Immature natural killer cell (primary cell): ENCODE measurements at regions not wholly inside any gene's neighbourhood (a gene's known extent, or its start where the extent isn't known, plus 50 kb on each side); places are given as distances from the start of the nearest gene placed in this dataset.
A peak's percentile ranks its signal among the peaks of the same experiment; 100 is the strongest.
"Not testable (repeated sequence)": the region's sequence is repeated elsewhere in the genome, so short reads cannot be mapped to it uniquely, and the experiment has no call there.

Experiments
- DNase-seq, 3 donors: peaks; one replicate each; pipeline ENCODE4 v3.0.0; 2022; ENCODE audit warnings: mixed read lengths in 1 of 3
- H3K27ac Mint-ChIP-seq, 6 donors: one replicate each; pipeline ENCODE4 v1.8.0; 2020; ENCODE audit warnings: mixed read lengths in 6 of 6, mild to moderate bottlenecking in 5 of 6, inconsistent platforms in 4 of 6, moderate library complexity in 3 of 6
- H3K27me3 Mint-ChIP-seq, 3 donors: one replicate each; pipeline ENCODE4 v1.8.0; 2020 to 2021; ENCODE audit warnings: low read depth in 3 of 3, mild to moderate bottlenecking in 3 of 3, mixed read lengths in 3 of 3, moderate library complexity in 3 of 3, inconsistent platforms in 1 of 3
- H3K36me3 Mint-ChIP-seq, 3 donors: one replicate each; pipeline ENCODE4 v1.8.0; 2020; ENCODE audit warnings: mixed read lengths in 3 of 3, inconsistent platforms in 2 of 3, mild to moderate bottlenecking in 2 of 3
- H3K4me1 Mint-ChIP-seq, 2 donors: one replicate each; pipeline ENCODE4 v1.8.0; 2020; ENCODE audit warnings: inconsistent platforms in 2 of 2, mild to moderate bottlenecking in 2 of 2, mixed read lengths in 2 of 2, moderate library complexity in 1 of 2
- H3K4me3 Mint-ChIP-seq, 5 donors: one replicate each; pipeline ENCODE4 v1.8.0; 2020; ENCODE audit warnings: mild to moderate bottlenecking in 5 of 5, mixed read lengths in 5 of 5, inconsistent platforms in 3 of 5, moderate library complexity in 3 of 5
- H3K9me3 Mint-ChIP-seq, 6 donors: one replicate each; pipeline ENCODE4 v1.8.0; 2020; ENCODE audit warnings: mild to moderate bottlenecking in 6 of 6, mixed read lengths in 6 of 6, inconsistent platforms in 4 of 6, moderate library complexity in 3 of 6

- Mint-ChIP-seq H3K27me3 (no peaks in the 10 kb centered on the region), H3K4me1 (peaks cover 10 to 28% of the 10 kb centered on the region in 2 donors), H3K4me3 (peak overlapping the region; percentile 64 to 79 (median 69))
These were observed 117.2 kb upstream of the ESR1 start for GRCh38 chr6:151690303-151690702.

DNA sequence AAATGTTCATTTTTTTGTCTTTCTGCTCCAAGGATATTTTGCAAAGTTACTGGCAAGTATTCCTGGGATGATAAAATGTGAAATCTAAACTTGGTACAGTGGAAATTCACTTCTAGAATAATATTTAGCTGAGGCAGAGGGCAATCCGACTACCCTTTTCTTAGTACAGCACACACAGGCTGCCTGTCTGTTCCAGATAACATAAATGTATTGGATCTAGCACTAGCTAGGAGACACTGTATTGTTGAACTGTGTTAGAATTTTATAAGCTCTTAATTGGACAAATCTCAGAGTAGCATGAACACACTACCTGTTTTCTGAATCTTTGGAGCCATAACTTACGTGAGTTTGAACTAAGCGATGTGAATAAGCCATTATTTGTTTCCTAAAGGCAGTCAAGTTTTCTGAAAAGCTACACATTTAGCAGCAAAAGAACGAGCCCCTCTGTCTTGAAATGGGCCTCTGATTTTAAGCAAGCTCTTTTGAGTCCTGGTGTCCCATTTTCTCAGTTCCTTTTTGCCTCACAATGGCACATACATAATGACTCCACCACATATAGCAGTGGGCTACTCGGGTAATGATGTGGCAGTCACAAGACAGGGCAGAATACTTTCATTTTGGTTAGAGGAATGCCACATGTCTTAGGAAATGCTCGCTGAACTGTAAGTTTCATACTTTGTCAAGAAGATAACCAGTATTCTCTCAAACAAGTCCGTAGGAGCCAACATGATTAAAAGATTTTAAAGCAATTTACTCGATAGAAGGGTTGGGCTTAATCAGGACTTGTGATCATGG, 116.5 kb upstream of the ESR1 start:
- H3K4me3 Mint-ChIP-seq = peak overlapping the region; percentile 64 to 79 (median 69)
- H3K27me3 Mint-ChIP-seq = no peaks in the 10 kb centered on the region
- peak overlapping the region; percentile 28 to 80 (median 42) for H3K27ac Mint-ChIP-seq
- no peaks in the 10 kb centered on the region for H3K36me3 Mint-ChIP-seq
- peaks cover 10 to 28% of the 10 kb centered on the region in 2 donors for H3K4me1 Mint-ChIP-seq
- peak; percentile 17 to 33 (median 32) for DNase-seq
- no peaks in the 10 kb centered on the region for H3K9me3 Mint-ChIP-seq

More at GRCh38 chr6:151690303-151690702, 117.2 kb upstream of the ESR1 start:
- H3K36me3 Mint-ChIP-seq = no peaks in the 10 kb centered on the region
- H3K27ac Mint-ChIP-seq = peak overlapping the region in 4 of 6 donors; percentile 6 to 68 (median 36)
- peak in 2 of 3 donors; percentile 5 to 12 for DNase-seq
- H3K9me3 Mint-ChIP-seq = no peaks in the 10 kb centered on the region

DNA sequence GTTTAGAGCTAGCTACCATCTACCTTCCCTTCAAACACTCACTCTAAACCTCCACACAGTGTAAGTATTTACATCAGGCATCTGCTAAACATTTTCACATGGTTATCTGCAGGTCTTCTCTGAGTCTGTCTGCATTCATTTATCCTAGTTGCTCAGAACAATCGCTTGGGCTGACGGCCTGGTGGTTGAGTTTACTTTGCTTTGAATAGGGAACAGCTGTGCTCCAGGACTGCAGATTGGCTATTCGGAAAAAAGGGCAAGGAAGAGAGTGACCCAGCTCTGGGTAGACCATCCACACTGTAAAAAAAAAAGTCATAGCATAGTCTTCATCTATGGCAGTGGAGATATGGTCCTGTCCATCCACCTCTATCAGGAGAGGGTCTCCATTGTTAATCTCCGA, 115.3 kb upstream of the ESR1 start:
- Mint-ChIP-seq H3K4me1 (peaks cover 10 to 28% of the 10 kb centered on the region in 2 donors), H3K36me3 (no peaks in the 10 kb centered on the region), H3K4me3 (peak overlapping the region in 2 of 5 donors; percentile 7 to 42), H3K27me3 (peaks cover 0 to 1% (median 0%) of the 10 kb centered on the region in 3 donors), H3K27ac (peak overlapping the region in 1 of 6 donors; percentile 19), H3K9me3 (no peaks in the 10 kb centered on the region)
- DNase-seq = no peak

- Mint-ChIP-seq H3K4me1 (peaks cover 10 to 28% of the 10 kb centered on the region in 2 donors), H3K27ac (no peak overlapping the region), H3K4me3 (no peak overlapping the region), H3K9me3 (no peaks in the 10 kb centered on the region), H3K27me3 (peaks cover 0 to 1% (median under 1%) of the 10 kb centered on the region in 3 donors), H3K36me3 (no peaks in the 10 kb centered on the region)
- no peak for DNase-seq
These were observed 114.1 kb upstream of the ESR1 start for GRCh38 chr6:151693366-151693765.

GRCh38 chr6:151695156-151695555, 112.3 kb upstream of the ESR1 start:
- Mint-ChIP-seq H3K9me3 (no peaks in the 10 kb centered on the region), H3K27me3 (peaks cover 0 to 2% (median 1%) of the 10 kb centered on the region in 3 donors), H3K4me3 (no peak overlapping the region), H3K36me3 (no peaks in the 10 kb centered on the region), H3K27ac (no peak overlapping the region), H3K4me1 (peaks cover 8 to 20% of the 10 kb centered on the region in 2 donors)
- no peak for DNase-seq

DNA sequence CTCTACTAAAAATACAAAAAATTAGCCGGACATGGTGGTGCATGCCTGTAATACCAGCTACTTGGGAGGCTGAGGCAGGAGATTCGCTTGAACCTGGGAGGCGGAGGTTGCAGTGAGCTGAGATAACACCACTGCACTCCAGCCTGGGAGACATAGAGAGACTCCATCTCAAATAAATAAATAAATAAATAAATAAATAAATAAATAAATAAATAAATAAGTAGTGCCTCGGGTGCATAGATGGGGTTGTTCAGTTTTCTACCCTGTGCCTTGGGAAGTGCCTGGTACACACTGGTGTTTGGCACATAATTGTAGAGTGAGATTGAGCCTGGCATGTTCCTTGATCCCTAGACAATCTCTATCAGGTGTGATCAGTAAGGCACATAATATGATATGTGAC, 111.2 kb upstream of the ESR1 start:
- not testable (repeated sequence) for H3K36me3 Mint-ChIP-seq, H3K27ac Mint-ChIP-seq, H3K27me3 Mint-ChIP-seq, H3K4me3 Mint-ChIP-seq, H3K9me3 Mint-ChIP-seq, DNase-seq, H3K4me1 Mint-ChIP-seq

DNA sequence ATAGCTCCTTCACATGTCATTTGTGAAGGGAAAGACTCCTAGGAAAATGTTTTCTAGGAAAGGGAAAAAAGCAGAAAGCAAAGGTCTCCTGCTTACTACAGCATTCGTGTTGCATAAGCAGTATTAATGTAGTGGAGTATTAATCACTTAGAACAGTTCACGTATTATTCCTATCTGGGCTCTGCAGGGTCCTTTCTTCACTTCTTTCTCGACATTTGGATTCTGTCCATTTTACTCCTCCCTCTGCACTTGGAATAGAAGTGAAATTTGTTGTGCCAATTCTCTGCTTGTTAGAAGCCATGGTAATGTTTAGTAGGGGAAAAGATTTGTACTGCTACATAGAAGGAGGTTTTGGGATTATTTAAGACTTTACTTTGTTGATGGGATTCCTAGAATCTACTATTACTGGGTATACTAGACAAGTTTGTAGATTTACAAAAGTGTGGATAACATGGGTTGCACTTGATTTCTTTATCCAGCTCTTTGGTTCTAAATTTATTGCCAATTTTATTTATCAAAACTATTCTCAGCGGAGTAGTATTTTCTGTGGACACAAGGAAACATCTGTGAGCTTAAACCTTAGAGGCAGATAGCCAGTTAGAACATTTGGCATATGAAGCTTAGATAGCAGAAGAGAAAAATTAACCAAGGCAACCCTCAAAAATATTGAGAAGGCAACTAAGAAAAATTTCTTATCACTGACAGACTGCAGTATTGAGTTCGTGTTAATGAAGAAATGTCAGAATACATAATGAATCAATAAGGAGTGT, 108.4 kb upstream of the ESR1 start:
- H3K36me3 Mint-ChIP-seq = no peaks in the 10 kb centered on the region
- no peaks in the 10 kb centered on the region for H3K9me3 Mint-ChIP-seq
- H3K27me3 Mint-ChIP-seq = peaks cover 0 to 3% (median 2%) of the 10 kb centered on the region in 3 donors
- H3K4me3 Mint-ChIP-seq = no peak overlapping the region
- no peak for DNase-seq
- H3K27ac Mint-ChIP-seq = no peak overlapping the region
- H3K4me1 Mint-ChIP-seq = peaks cover 0 to 7% of the 10 kb centered on the region in 2 donors

GRCh38 chr6:151699719-151700118, 107.8 kb upstream of the ESR1 start:
- Mint-ChIP-seq H3K27me3 (peaks cover 0 to 3% (median 2%) of the 10 kb centered on the region in 3 donors), H3K9me3 (no peaks in the 10 kb centered on the region), H3K4me3 (no peak overlapping the region), H3K4me1 (peaks cover 0 to 7% of the 10 kb centered on the region in 2 donors), H3K36me3 (no peaks in the 10 kb centered on the region), H3K27ac (no peak overlapping the region)
- no peak for DNase-seq

GRCh38 chr6:151701911-151702562, 105.4 kb upstream of the ESR1 start:
- Mint-ChIP-seq H3K27me3 (peaks cover 0 to 2% (median 1%) of the 10 kb centered on the region in 3 donors), H3K4me3 (no peak overlapping the region), H3K4me1 (peaks cover 0 to 7% of the 10 kb centered on the region in 2 donors), H3K27ac (no peak overlapping the region), H3K36me3 (no peaks in the 10 kb centered on the region), H3K9me3 (no peaks in the 10 kb centered on the region)
- no peak for DNase-seq

- H3K9me3 Mint-ChIP-seq = no peaks in the 10 kb centered on the region
- no peak overlapping the region for H3K4me3 Mint-ChIP-seq
- H3K4me1 Mint-ChIP-seq = peaks cover 0 to 7% of the 10 kb centered on the region in 2 donors
- no peak overlapping the region for H3K27ac Mint-ChIP-seq
- DNase-seq = no peak
- peaks cover 0 to 2% (median 1%) of the 10 kb centered on the region in 3 donors for H3K27me3 Mint-ChIP-seq
- no peaks in the 10 kb centered on the region for H3K36me3 Mint-ChIP-seq
These were observed 104.4 kb upstream of the ESR1 start for GRCh38 chr6:151702851-151703658.

GRCh38 chr6:151704383-151704782, 103.1 kb upstream of the ESR1 start:
- Mint-ChIP-seq H3K27me3 (peaks cover 0 to 1% (median 0%) of the 10 kb centered on the region in 3 donors), H3K9me3 (no peaks in the 10 kb centered on the region), H3K4me1 (peaks cover 0 to 7% of the 10 kb centered on the region in 2 donors), H3K36me3 (no peaks in the 10 kb centered on the region), H3K4me3 (no peak overlapping the region), H3K27ac (no peak overlapping the region)
- DNase-seq = no peak

DNA sequence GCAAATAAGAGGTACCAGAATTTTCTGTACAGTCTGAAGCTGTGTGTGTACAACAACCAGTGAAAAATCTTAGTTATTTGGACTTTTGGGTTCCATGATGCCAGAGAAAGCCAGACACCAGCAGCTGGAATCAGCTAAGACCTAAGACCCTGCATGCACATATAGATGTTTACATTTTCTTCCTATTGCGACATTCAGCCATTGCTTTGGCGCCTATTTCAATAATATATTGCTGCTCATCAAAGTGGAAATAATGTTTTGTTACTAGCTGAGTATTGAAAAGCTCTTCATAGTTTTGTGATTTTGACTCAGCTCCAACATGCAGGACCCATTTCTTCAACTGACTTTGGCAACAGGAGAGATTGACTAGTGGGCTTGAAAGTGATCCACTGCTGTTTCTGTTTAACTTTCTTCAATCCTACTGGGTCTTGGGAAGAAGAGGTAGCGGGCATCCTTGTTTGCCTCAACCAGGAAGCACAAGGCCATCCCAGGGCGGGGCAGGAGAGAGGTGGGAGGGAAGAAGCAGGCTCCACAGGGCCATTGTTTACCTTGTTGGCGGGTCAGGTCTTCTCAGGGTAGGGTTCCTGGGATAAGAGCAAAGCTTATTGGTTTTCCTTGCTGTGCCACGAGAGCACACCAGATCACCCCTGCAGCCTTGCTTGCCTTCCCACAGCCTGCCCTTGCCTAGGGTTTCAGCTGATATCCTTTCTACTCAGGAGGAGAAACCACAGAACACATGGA, 101.3 kb upstream of the ESR1 start:
- no peak overlapping the region for H3K27ac Mint-ChIP-seq
- peaks cover 0 to 1% (median 0%) of the 10 kb centered on the region in 3 donors for H3K27me3 Mint-ChIP-seq
- H3K4me1 Mint-ChIP-seq = peaks cover 0 to 7% of the 10 kb centered on the region in 2 donors
- H3K36me3 Mint-ChIP-seq = no peaks in the 10 kb centered on the region
- peaks cover 0 to under 1% (median 0%) of the 10 kb centered on the region in 6 donors for H3K9me3 Mint-ChIP-seq
- no peak overlapping the region for H3K4me3 Mint-ChIP-seq
- DNase-seq = no peak
